ENCODE measurements at regions not wholly inside any gene's neighbourhood (a gene's known extent, or its start where the extent isn't known, plus 50 kb on each side); places are given as distances from the start of the nearest gene placed in this dataset.

- Histone ChIP-seq H3K36me3 (ENCODE audit: control insufficient read depth, insufficient read depth, low read length) (no peaks in the 10 kb centered on the region), H3K4me3 (ENCODE audit: low read length) (no peak overlapping the region), H3K27me3 (ENCODE audit: control insufficient read depth, insufficient read depth, low read length) (no peaks in the 10 kb centered on the region), H3K27ac (ENCODE audit: low read length) (no peak overlapping the region), H3K9me3 (replicated peaks; ENCODE audit: control insufficient read depth, low read depth, low read length) (peaks cover 6% of the 10 kb centered on the region), H3K4me1 (ENCODE audit: control insufficient read depth, insufficient read depth, low read length) (no peaks in the 10 kb centered on the region)
- no peak for DNase-seq
- WGBS (ENCODE audit: insufficient coverage), result no CpG with 5 or more reads among the region's 1 CpG
Measured at GRCh38 chr9:102135768-102136167, 397.3 kb upstream of the GRIN3A start.

GRCh38 chr9:102124465-102124864 is 386.0 kb upstream of the GRIN3A start:
- no peak overlapping the region for H3K27ac ChIP-seq (ENCODE audit: low read length)
- no peaks in the 10 kb centered on the region for H3K27me3 ChIP-seq (ENCODE audit: control insufficient read depth, insufficient read depth, low read length)
- H3K4me1 ChIP-seq (ENCODE audit: control insufficient read depth, insufficient read depth, low read length), result no peaks in the 10 kb centered on the region
- no peaks in the 10 kb centered on the region for H3K36me3 ChIP-seq (ENCODE audit: control insufficient read depth, insufficient read depth, low read length)
- no peaks in the 10 kb centered on the region for H3K9me3 ChIP-seq (replicated peaks; ENCODE audit: control insufficient read depth, low read depth, low read length)
- no peak for DNase-seq
- 72% methylated on average over 2 of the region's 3 CpGs for WGBS (ENCODE audit: insufficient coverage)
- H3K4me3 ChIP-seq (ENCODE audit: low read length), result no peak overlapping the region

- no peak for DNase-seq
- no peaks in the 10 kb centered on the region for H3K9me3 ChIP-seq (replicated peaks; ENCODE audit: control insufficient read depth, low read depth, low read length)
Measured at GRCh38 chr9:102114557-102114956, 376.1 kb upstream of the GRIN3A start.

GRCh38 chr9:102113191-102113590 is 374.7 kb upstream of the GRIN3A start:
- H3K27me3 ChIP-seq (ENCODE audit: control insufficient read depth, insufficient read depth, low read length), result no peaks in the 10 kb centered on the region
- no peaks in the 10 kb centered on the region for H3K36me3 ChIP-seq (ENCODE audit: control insufficient read depth, insufficient read depth, low read length)
- no peak overlapping the region for H3K27ac ChIP-seq (ENCODE audit: low read length)
- DNase-seq, result no peak
- no peak overlapping the region for H3K4me3 ChIP-seq (ENCODE audit: low read length)
- no peaks in the 10 kb centered on the region for H3K4me1 ChIP-seq (ENCODE audit: control insufficient read depth, insufficient read depth, low read length)
- no peaks in the 10 kb centered on the region for H3K9me3 ChIP-seq (replicated peaks; ENCODE audit: control insufficient read depth, low read depth, low read length)
- no CpG with 5 or more reads among the region's 1 CpG for WGBS (ENCODE audit: insufficient coverage)

More at GRCh38 chr9:102114557-102114956, 376.1 kb upstream of the GRIN3A start:
- Histone ChIP-seq H3K36me3 (ENCODE audit: control insufficient read depth, insufficient read depth, low read length) (no peaks in the 10 kb centered on the region), H3K4me1 (ENCODE audit: control insufficient read depth, insufficient read depth, low read length) (no peaks in the 10 kb centered on the region), H3K4me3 (ENCODE audit: low read length) (no peak overlapping the region), H3K27me3 (ENCODE audit: control insufficient read depth, insufficient read depth, low read length) (no peaks in the 10 kb centered on the region), H3K27ac (ENCODE audit: low read length) (no peak overlapping the region)

- DNase-seq, result no peak
- Histone ChIP-seq H3K27ac (ENCODE audit: low read length) (no peak overlapping the region), H3K9me3 (replicated peaks; ENCODE audit: control insufficient read depth, low read depth, low read length) (peaks cover 3% of the 10 kb centered on the region), H3K4me3 (ENCODE audit: low read length) (no peak overlapping the region), H3K36me3 (ENCODE audit: control insufficient read depth, insufficient read depth, low read length) (no peaks in the 10 kb centered on the region), H3K27me3 (ENCODE audit: control insufficient read depth, insufficient read depth, low read length) (no peaks in the 10 kb centered on the region), H3K4me1 (ENCODE audit: control insufficient read depth, insufficient read depth, low read length) (no peaks in the 10 kb centered on the region)
- no CpG with 5 or more reads among the region's 1 CpG for WGBS (ENCODE audit: insufficient coverage)
Measured at GRCh38 chr9:102106439-102106838, 368.0 kb upstream of the GRIN3A start.

GRCh38 chr9:102101723-102102122 is 363.3 kb upstream of the GRIN3A start:
- Histone ChIP-seq H3K36me3 (ENCODE audit: control insufficient read depth, insufficient read depth, low read length) (no peaks in the 10 kb centered on the region), H3K27ac (ENCODE audit: low read length) (no peak overlapping the region), H3K9me3 (replicated peaks; ENCODE audit: control insufficient read depth, low read depth, low read length) (peaks cover 3% of the 10 kb centered on the region), H3K4me3 (ENCODE audit: low read length) (no peak overlapping the region), H3K27me3 (ENCODE audit: control insufficient read depth, insufficient read depth, low read length) (no peaks in the 10 kb centered on the region), H3K4me1 (ENCODE audit: control insufficient read depth, insufficient read depth, low read length) (no peaks in the 10 kb centered on the region)
- no peak for DNase-seq

GRCh38 chr9:102087141-102087540 is 348.7 kb upstream of the GRIN3A start:
- no peak overlapping the region for H3K4me3 ChIP-seq (ENCODE audit: low read length)
- DNase-seq, result no peak
- H3K4me1 ChIP-seq (ENCODE audit: control insufficient read depth, insufficient read depth, low read length), result no peaks in the 10 kb centered on the region
- no peaks in the 10 kb centered on the region for H3K27me3 ChIP-seq (ENCODE audit: control insufficient read depth, insufficient read depth, low read length)
- H3K27ac ChIP-seq (ENCODE audit: low read length), result no peak overlapping the region
- WGBS (ENCODE audit: insufficient coverage), result 20% methylated on average over 1 of the region's 2 CpGs
- no peaks in the 10 kb centered on the region for H3K36me3 ChIP-seq (ENCODE audit: control insufficient read depth, insufficient read depth, low read length)
- no peaks in the 10 kb centered on the region for H3K9me3 ChIP-seq (replicated peaks; ENCODE audit: control insufficient read depth, low read depth, low read length)

- DNase-seq, result no peak
- no peaks in the 10 kb centered on the region for H3K9me3 ChIP-seq (replicated peaks; ENCODE audit: control insufficient read depth, low read depth, low read length)
- no peak overlapping the region for H3K4me3 ChIP-seq (ENCODE audit: low read length)
- H3K27me3 ChIP-seq (ENCODE audit: control insufficient read depth, insufficient read depth, low read length), result no peaks in the 10 kb centered on the region
- H3K27ac ChIP-seq (ENCODE audit: low read length), result no peak overlapping the region
- no peaks in the 10 kb centered on the region for H3K4me1 ChIP-seq (ENCODE audit: control insufficient read depth, insufficient read depth, low read length)
- no peaks in the 10 kb centered on the region for H3K36me3 ChIP-seq (ENCODE audit: control insufficient read depth, insufficient read depth, low read length)
Measured at GRCh38 chr9:102085548-102085947, 347.1 kb upstream of the GRIN3A start.

GRCh38 chr9:102072059-102072764 is 333.8 kb upstream of the GRIN3A start:
- no peak overlapping the region for H3K4me3 ChIP-seq (ENCODE audit: low read length)
- H3K36me3 ChIP-seq (ENCODE audit: control insufficient read depth, insufficient read depth, low read length), result no peaks in the 10 kb centered on the region
- H3K9me3 ChIP-seq (replicated peaks; ENCODE audit: control insufficient read depth, low read depth, low read length), result no peaks in the 10 kb centered on the region
- no peak overlapping the region for H3K27ac ChIP-seq (ENCODE audit: low read length)
- H3K4me1 ChIP-seq (ENCODE audit: control insufficient read depth, insufficient read depth, low read length), result no peaks in the 10 kb centered on the region
- DNase-seq, result no peak
- 64% methylated on average over 5 of the region's 9 CpGs for WGBS (ENCODE audit: insufficient coverage)
- no peaks in the 10 kb centered on the region for H3K27me3 ChIP-seq (ENCODE audit: control insufficient read depth, insufficient read depth, low read length)

- Histone ChIP-seq H3K4me3 (ENCODE audit: low read length) (no peak overlapping the region), H3K27me3 (ENCODE audit: control insufficient read depth, insufficient read depth, low read length) (no peaks in the 10 kb centered on the region), H3K4me1 (ENCODE audit: control insufficient read depth, insufficient read depth, low read length) (no peaks in the 10 kb centered on the region), H3K9me3 (replicated peaks; ENCODE audit: control insufficient read depth, low read depth, low read length) (peaks cover 4% of the 10 kb centered on the region), H3K36me3 (ENCODE audit: control insufficient read depth, insufficient read depth, low read length) (no peaks in the 10 kb centered on the region), H3K27ac (ENCODE audit: low read length) (no peak overlapping the region)
- DNase-seq, result no peak
- no CpG with 5 or more reads among the region's 1 CpG for WGBS (ENCODE audit: insufficient coverage)
Measured at GRCh38 chr9:102069969-102070368, 331.5 kb upstream of the GRIN3A start.

GRCh38 chr9:102054811-102055210 is 316.4 kb upstream of the GRIN3A start:
- no peaks in the 10 kb centered on the region for H3K36me3 ChIP-seq (ENCODE audit: control insufficient read depth, insufficient read depth, low read length)
- H3K27ac ChIP-seq (ENCODE audit: low read length), result no peak overlapping the region
- no peaks in the 10 kb centered on the region for H3K27me3 ChIP-seq (ENCODE audit: control insufficient read depth, insufficient read depth, low read length)
- DNase-seq, result no peak
- no peaks in the 10 kb centered on the region for H3K4me1 ChIP-seq (ENCODE audit: control insufficient read depth, insufficient read depth, low read length)
- WGBS (ENCODE audit: insufficient coverage), result no CpG with 5 or more reads among the region's 2 CpGs
- H3K9me3 ChIP-seq (replicated peaks; ENCODE audit: control insufficient read depth, low read depth, low read length), result no peaks in the 10 kb centered on the region
- no peak overlapping the region for H3K4me3 ChIP-seq (ENCODE audit: low read length)
